Renal cortical epithelial cell (primary cell): ENCODE measurements at regions not wholly inside any gene's neighbourhood (a gene's known extent, or its start where the extent isn't known, plus 50 kb on each side); places are given as distances from the start of the nearest gene placed in this dataset.
A peak's percentile ranks its signal among the peaks of the same experiment; 100 is the strongest.

Source experiments
- DNase-seq: peaks from one replicate; pipeline ENCODE4 v3.0.0-alpha.2; 2011; ENCODE audit warnings: low read depth

- DNase-seq = no peak
Observed at GRCh38 chr4:3715855-3716630, 50.1 kb upstream of the ADRA2C start.

- peak; percentile 3 for DNase-seq
Observed at GRCh38 chr4:3715061-3715854, 50.9 kb upstream of the ADRA2C start.

- DNase-seq = no peak
Observed at GRCh38 chr4:3714642-3715001, 51.6 kb upstream of the ADRA2C start.

GRCh38 chr4:3713817-3714641 is 52.2 kb upstream of the ADRA2C start:
- no peak for DNase-seq

- no peak for DNase-seq
Observed at GRCh38 chr4:3713346-3713745, 52.8 kb upstream of the ADRA2C start.

- no peak for DNase-seq
Observed at GRCh38 chr4:3712936-3713335, 53.2 kb upstream of the ADRA2C start.

- no peak for DNase-seq
Observed at GRCh38 chr4:3712112-3712805, 53.9 kb upstream of the ADRA2C start.

GRCh38 chr4:3711183-3712111 is 54.7 kb upstream of the ADRA2C start:
- DNase-seq = no peak

- peak; percentile 40 for DNase-seq
Observed at GRCh38 chr4:3710451-3711182, 55.6 kb upstream of the ADRA2C start.

- DNase-seq = no peak
Observed at GRCh38 chr4:3709846-3710441, 56.2 kb upstream of the ADRA2C start.

- DNase-seq = no peak
Observed at GRCh38 chr4:3709061-3709845, 56.9 kb upstream of the ADRA2C start.

GRCh38 chr4:3708611-3709010 is 57.6 kb upstream of the ADRA2C start:
- DNase-seq = no peak

- no peak for DNase-seq
Observed at GRCh38 chr4:3708103-3708510, 58.1 kb upstream of the ADRA2C start.

GRCh38 chr4:3707423-3708102 is 58.6 kb upstream of the ADRA2C start:
- no peak for DNase-seq

- DNase-seq = no peak
Observed at GRCh38 chr4:3706565-3707422, 59.4 kb upstream of the ADRA2C start.

GRCh38 chr4:3706111-3706511 is 60.1 kb upstream of the ADRA2C start:
- no peak for DNase-seq
